GM10248 (cell line): ENCODE measurements at regions not wholly inside any gene's neighbourhood (a gene's known extent, or its start where the extent isn't known, plus 50 kb on each side); places are given as distances from the start of the nearest gene placed in this dataset.

ENCODE experiments used
- CTCF ChIA-PET: fragments of 300-600 bp; sonication (Branson Sonifier 250); formaldehyde crosslinking; extraction: SDS; loops from one replicate; lab custom pipeline; 2021; ENCODE audit warnings: antibody characterized with exemption; lab: Yijun Ruan, JAX
- POLR2A ChIA-PET: fragments of 350-650 bp; sonication (Branson Sonifier 250); formaldehyde crosslinking; extraction: SDS; loops from one replicate; lab custom pipeline; 2020; ENCODE audit warnings: antibody characterized with exemption; lab: Yijun Ruan, JAX
- DNase-seq: peaks from one replicate; pipeline ENCODE4 v3.0.0; 2012; ENCODE audit errors: extremely low spot score
- CTCF ChIP-seq: IDR thresholded peaks from 2 replicates; pipeline ENCODE4 v1.5.1; 2012; ENCODE audit warnings: mild to moderate bottlenecking, low read depth; ENCODE audit errors: extremely low read depth, missing control alignments, control extremely low read depth

- no peak for DNase-seq
- ChIA-PET CTCF (no interaction called here), POLR2A (no interaction called here)
- no peak for TF ChIP-seq CTCF
Measured at GRCh38 chr1:169019419-169020058, 87.0 kb upstream of the ATP1B1 start.

- POLR2A ChIA-PET = no interaction called here
- CTCF ChIA-PET = no interaction called here
- TF ChIP-seq CTCF = no peak
- no peak for DNase-seq
Measured at GRCh38 chr1:169020684-169021083, 85.8 kb upstream of the ATP1B1 start.

GRCh38 chr1:169022648-169023047, 83.8 kb upstream of the ATP1B1 start:
- ChIA-PET CTCF (interaction anchor here (1.1 to 1.5 kb wide), 2 partner anchors 20 to 87 kb away, joined by 3 to 4 read pairs; no protein-coding TSS in a partner anchor), POLR2A (no interaction called here)
- no peak for DNase-seq

GRCh38 chr1:169024255-169024654, 82.2 kb upstream of the ATP1B1 start:
- CTCF ChIA-PET = interaction anchor here (0.7 to 1.6 kb wide), 6 partner anchors 10 to 103 kb away, joined by 3 to 9 read pairs (median 3); no protein-coding TSS in a partner anchor
- POLR2A ChIA-PET = no interaction called here
- TF ChIP-seq CTCF = no peak

More at GRCh38 chr1:169022648-169023047, 83.8 kb upstream of the ATP1B1 start:
- no peak for TF ChIP-seq CTCF

GRCh38 chr1:169024800-169025271, 81.7 kb upstream of the ATP1B1 start:
- TF ChIP-seq CTCF = no peak
- peak; percentile 75 for DNase-seq
- ChIA-PET POLR2A (no interaction called here), CTCF (interaction anchor here (0.7 to 1.6 kb wide), 6 partner anchors 10 to 104 kb away, joined by 3 to 9 read pairs (median 3); no protein-coding TSS in a partner anchor)

More at GRCh38 chr1:169024255-169024654, 82.2 kb upstream of the ATP1B1 start:
- no peak for DNase-seq

- no peak for DNase-seq
- no peak for TF ChIP-seq CTCF
- POLR2A ChIA-PET = interaction anchor here (0.6 kb wide), 1 partner anchor 348 kb away, joined by 3 read pairs; no protein-coding TSS in a partner anchor
- CTCF ChIA-PET = interaction anchor here (0.7 to 1.6 kb wide), 4 partner anchors 9 to 104 kb away, joined by 3 to 9 read pairs (median 4); no protein-coding TSS in a partner anchor
Measured at GRCh38 chr1:169025412-169025811, 81.1 kb upstream of the ATP1B1 start.
